Glutamatergic neuron (in vitro differentiated cells): ENCODE measurements at regions not wholly inside any gene's neighbourhood (a gene's known extent, or its start where the extent isn't known, plus 50 kb on each side); places are given as distances from the start of the nearest gene placed in this dataset.

ENCODE experiments used
- DNase-seq: peaks from one replicate; pipeline ENCODE4 v3.0.0; 2022
- H3K27ac Mint-ChIP-seq: one replicate; pipeline ENCODE4 v1.8.0; 2020; ENCODE audit warnings: mild to moderate bottlenecking, mixed read lengths, inconsistent platforms; ENCODE audit not compliant: unreplicated experiment
- H3K27me3 Mint-ChIP-seq: one replicate; pipeline ENCODE4 v1.8.0; 2020; ENCODE audit warnings: mild to moderate bottlenecking, moderate library complexity, mixed read lengths, inconsistent platforms; ENCODE audit not compliant: unreplicated experiment
- H3K36me3 Mint-ChIP-seq: one replicate; pipeline ENCODE4 v1.8.0; 2020; ENCODE audit warnings: mild to moderate bottlenecking, mixed read lengths, inconsistent platforms; ENCODE audit not compliant: unreplicated experiment
- H3K4me1 Mint-ChIP-seq: one replicate; pipeline ENCODE4 v1.8.0; 2020; ENCODE audit warnings: mild to moderate bottlenecking, low read depth, mixed read lengths, inconsistent platforms; ENCODE audit not compliant: unreplicated experiment
- H3K4me3 Mint-ChIP-seq: one replicate; pipeline ENCODE4 v1.8.0; 2020; ENCODE audit warnings: mild to moderate bottlenecking, mixed read lengths, inconsistent platforms; ENCODE audit not compliant: unreplicated experiment
- H3K9me3 Mint-ChIP-seq: one replicate; pipeline ENCODE4 v1.8.0; 2020; ENCODE audit warnings: mild to moderate bottlenecking, moderate library complexity, mixed read lengths, inconsistent platforms; ENCODE audit not compliant: unreplicated experiment
- CTCF ChIP-seq: fragments of 200-600 bp; sonication (generic); IDR thresholded peaks from one replicate; pipeline ENCODE4 v1.5.0; 2021; ENCODE audit not compliant: partially characterized antibody, unreplicated experiment

- DNase-seq, result no peak
- Mint-ChIP-seq H3K27ac (no peak overlapping the region), H3K4me3 (no peak overlapping the region), H3K4me1 (peaks cover 19% of the 10 kb centered on the region), H3K27me3 (no peaks in the 10 kb centered on the region), H3K36me3 (no peaks in the 10 kb centered on the region), H3K9me3 (no peaks in the 10 kb centered on the region)
- TF ChIP-seq CTCF, result no peak
Measured at GRCh38 chr11:79670882-79671281, 230.1 kb upstream of the TENM4 start.

- no peak for TF ChIP-seq CTCF
- Mint-ChIP-seq H3K27ac (no peak overlapping the region), H3K4me1 (peaks cover 19% of the 10 kb centered on the region), H3K27me3 (no peaks in the 10 kb centered on the region), H3K36me3 (no peaks in the 10 kb centered on the region), H3K4me3 (peak overlapping the region; percentile 12), H3K9me3 (no peaks in the 10 kb centered on the region)
- no peak for DNase-seq
Measured at GRCh38 chr11:79668575-79668974, 227.7 kb upstream of the TENM4 start.

GRCh38 chr11:79667380-79667779, 226.6 kb upstream of the TENM4 start:
- Mint-ChIP-seq H3K4me3 (no peak overlapping the region), H3K27me3 (no peaks in the 10 kb centered on the region), H3K36me3 (no peaks in the 10 kb centered on the region), H3K27ac (no peak overlapping the region), H3K4me1 (peaks cover 19% of the 10 kb centered on the region), H3K9me3 (no peaks in the 10 kb centered on the region)
- TF ChIP-seq CTCF, result no peak
- DNase-seq, result no peak

DNA sequence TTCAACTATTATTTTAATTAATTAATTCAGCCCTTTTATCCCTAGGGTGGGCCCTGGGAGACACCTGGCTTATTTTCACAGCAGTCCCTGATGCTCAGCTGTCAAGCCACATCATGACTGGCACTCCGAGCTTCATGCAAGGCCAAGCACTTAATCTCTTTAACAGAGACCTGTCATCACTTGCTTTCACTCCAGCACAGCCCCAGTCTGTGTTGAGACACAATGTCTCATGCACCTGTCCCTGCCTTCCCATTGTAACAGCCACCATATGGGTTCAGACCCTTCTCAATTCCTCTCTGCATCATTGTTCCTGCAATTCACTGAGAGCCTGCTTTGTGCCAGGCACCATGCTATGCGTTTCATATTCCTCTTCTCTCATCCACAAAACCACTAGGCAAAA, 222.2 kb upstream of the TENM4 start:
- no peak for TF ChIP-seq CTCF
- no peak overlapping the region for H3K4me3 Mint-ChIP-seq
- peaks cover 7% of the 10 kb centered on the region for H3K4me1 Mint-ChIP-seq
- no peak for DNase-seq
- no peaks in the 10 kb centered on the region for H3K27me3 Mint-ChIP-seq
- no peaks in the 10 kb centered on the region for H3K36me3 Mint-ChIP-seq
- no peaks in the 10 kb centered on the region for H3K9me3 Mint-ChIP-seq
- H3K27ac Mint-ChIP-seq, result no peak overlapping the region

DNA sequence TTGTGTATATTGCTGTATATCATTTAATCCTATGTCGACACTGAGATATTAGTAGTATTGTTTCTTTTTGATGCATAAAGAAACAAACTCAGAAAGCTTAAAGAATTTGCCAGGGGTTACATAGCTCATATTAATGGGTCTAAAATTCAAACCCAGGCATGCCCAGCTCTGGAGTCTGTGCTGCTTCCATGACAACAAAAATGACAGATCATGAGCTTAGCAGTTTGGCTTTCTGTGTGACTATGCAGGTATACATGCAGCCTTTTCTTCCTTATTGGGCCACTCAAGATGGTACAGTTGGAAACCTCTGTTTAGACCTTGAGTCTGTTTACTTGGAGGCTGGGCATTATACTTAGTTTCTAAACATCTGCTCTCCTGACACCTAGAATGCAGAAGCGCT, 220.5 kb upstream of the TENM4 start:
- DNase-seq, result no peak
- H3K27me3 Mint-ChIP-seq, result no peaks in the 10 kb centered on the region
- no peaks in the 10 kb centered on the region for H3K4me1 Mint-ChIP-seq
- H3K4me3 Mint-ChIP-seq, result no peak overlapping the region
- peaks cover 2% of the 10 kb centered on the region for H3K9me3 Mint-ChIP-seq
- no peak for TF ChIP-seq CTCF
- no peak overlapping the region for H3K27ac Mint-ChIP-seq
- no peaks in the 10 kb centered on the region for H3K36me3 Mint-ChIP-seq
